RWPE1 (cell line): ENCODE measurements at regions not wholly inside any gene's neighbourhood (a gene's known extent, or its start where the extent isn't known, plus 50 kb on each side); places are given as distances from the start of the nearest gene placed in this dataset.

ENCODE experiments used
- CTCF ChIA-PET: fragments of 350-600 bp; sonication (Branson Sonifier 250); formaldehyde crosslinking; extraction: SDS; loops from one replicate; lab custom pipeline; 2021; lab: Yijun Ruan, JAX
- POLR2A ChIA-PET: fragments of 400-600 bp; formaldehyde crosslinking; extraction: SDS; loops from one replicate; lab custom pipeline; 2020; ENCODE audit warnings: antibody characterized with exemption; ENCODE audit not compliant: low non-redundant PET; lab: Yijun Ruan, JAX
- DNase-seq: peaks from one replicate; pipeline ENCODE4 v3.0.0; 2012; ENCODE audit warnings: low spot score
- H3K27ac ChIP-seq: fragments of 450-650 bp; 2 replicates; pipeline ENCODE4 v1.5.1; 2017
- CTCF ChIP-seq: fragments of 450-650 bp; conservative IDR thresholded peaks from 2 replicates; pipeline ENCODE4 v1.5.1; 2017; ENCODE audit warnings: low read depth, mild to moderate bottlenecking

- H3K27ac ChIP-seq, result no peak overlapping the region
- CTCF ChIA-PET, result interaction anchor here (1.5 kb wide), 1 partner anchor 9 kb away, joined by 3 read pairs; no protein-coding TSS in a partner anchor
- POLR2A ChIA-PET, result no interaction called here
- TF ChIP-seq CTCF, result no peak
- no peak for DNase-seq
Observed at GRCh38 chr5:86977808-86978207, 289.9 kb upstream of the RASA1 start.

GRCh38 chr5:86979811-86980411, 287.8 kb upstream of the RASA1 start:
- no peak for TF ChIP-seq CTCF
- ChIA-PET CTCF (interaction anchor here (0.5 to 0.7 kb wide), 2 partner anchors 22 to 821 kb away, joined by 3 read pairs; no protein-coding TSS in a partner anchor), POLR2A (no interaction called here)
- DNase-seq, result peak; percentile 65
- H3K27ac ChIP-seq, result no peak overlapping the region; the same call in 1 of the 2 replicates

- ChIA-PET CTCF (interaction anchor here (1.2 kb wide), 1 partner anchor 101 kb away, joined by 4 read pairs; no protein-coding TSS in a partner anchor), POLR2A (no interaction called here)
- no peak overlapping the region for H3K27ac ChIP-seq
- DNase-seq, result no peak
- no peak for TF ChIP-seq CTCF
Observed at GRCh38 chr5:86981898-86982297, 285.8 kb upstream of the RASA1 start.

GRCh38 chr5:86983208-86983607, 284.5 kb upstream of the RASA1 start:
- no peak for DNase-seq
- ChIA-PET CTCF (interaction anchor here (0.6 to 1.2 kb wide), 2 partner anchors 26 to 103 kb away, joined by 3 to 4 read pairs; no protein-coding TSS in a partner anchor), POLR2A (no interaction called here)
- TF ChIP-seq CTCF, result no peak
- no peak overlapping the region for H3K27ac ChIP-seq

- no peak overlapping the region for H3K27ac ChIP-seq
- DNase-seq, result peak; percentile 27
- POLR2A ChIA-PET, result no interaction called here
- CTCF ChIA-PET, result interaction anchor here (0.6 to 1.4 kb wide), 7 partner anchors 9 to 413 kb away, joined by 3 to 5 read pairs (median 3); no protein-coding TSS in a partner anchor
- peak; percentile 47 for TF ChIP-seq CTCF
Observed at GRCh38 chr5:86986837-86987236, 280.8 kb upstream of the RASA1 start.

GRCh38 chr5:86997516-86997915, 270.2 kb upstream of the RASA1 start:
- CTCF ChIA-PET, result no interaction called here
- no peak overlapping the region for H3K27ac ChIP-seq
- POLR2A ChIA-PET, result no interaction called here
- no peak for TF ChIP-seq CTCF
- DNase-seq, result no peak
